SK-N-SH (cell line): ENCODE measurements at regions not wholly inside any gene's neighbourhood (a gene's known extent, or its start where the extent isn't known, plus 50 kb on each side); places are given as distances from the start of the nearest gene placed in this dataset.

Experiments
- CTCF ChIA-PET: fragments of 300-600, 350-600 bp; formaldehyde crosslinking; extraction: SDS; loops from one replicate; lab custom pipeline; 2021; lab: Yijun Ruan, JAX
- POLR2A ChIA-PET: fragments of 350-600 bp; sonication (Branson Sonifier 250); formaldehyde crosslinking; extraction: SDS; loops from one replicate; lab custom pipeline; 2020; ENCODE audit warnings: antibody characterized with exemption, inconsistent platforms; lab: Yijun Ruan, JAX
- DNase-seq: peaks from one replicate; pipeline ENCODE4 v3.0.0; 2012
- H2AFZ ChIP-seq: fragments of 200-600 bp; sonication (generic); 2 replicates; pipeline ENCODE4 v1.8.1; 2016; ENCODE audit warnings: antibody characterized with exemption, mild to moderate bottlenecking, low read depth
- H3F3A ChIP-seq: fragments of 200-600 bp; sonication (generic); replicated peaks from 2 replicates; pipeline ENCODE3; 2016; ENCODE audit warnings: antibody characterized with exemption, mild to moderate bottlenecking; ENCODE audit not compliant: insufficient read depth
- H3K27ac ChIP-seq, 2 experiments: fragments of 200-500 bp in 1 of 2; fragments of 200-600 bp in 1 of 2; sonication (Bioruptor generic) in 1 of 2; sonication (generic), shearing (Covaris generic) in 1 of 2; 2 replicates each; pipeline versions ENCODE4 v1.5.1 to v1.6.1; 2014 to 2016; ENCODE audit warnings: low read depth in 2 of 2, inconsistent platforms in 1 of 2, low read length in 1 of 2, mild to moderate bottlenecking in 1 of 2, mixed read lengths in 1 of 2
- H3K27me3 ChIP-seq: fragments of 200-600 bp; sonication (generic), shearing (Covaris generic); 2 replicates; pipeline ENCODE4 v1.6.1; 2016; ENCODE audit warnings: mixed run types; ENCODE audit not compliant: insufficient read depth
- H3K36me3 ChIP-seq, 2 experiments: fragments of 200-500 bp in 1 of 2; fragments of 200-600 bp in 1 of 2; sonication (Bioruptor generic) in 1 of 2; sonication (generic) in 1 of 2; replicated peaks in 1 of 2; 2 replicates each; pipeline versions ENCODE3 to v1.5.1; 2014 to 2016; ENCODE audit warnings: low read length in 1 of 2, mild to moderate bottlenecking in 1 of 2; ENCODE audit not compliant: insufficient read depth in 2 of 2, control insufficient read depth in 1 of 2
- H3K4me1 ChIP-seq, 2 experiments: fragments of 200-500 bp in 1 of 2; fragments of 200-600 bp in 1 of 2; sonication (Bioruptor generic) in 1 of 2; sonication (generic), shearing (Covaris generic) in 1 of 2; 2 replicates each; pipeline versions ENCODE4 v1.5.1 to v1.6.1; 2014 to 2016; ENCODE audit warnings: low read depth in 1 of 2, low read length in 1 of 2, mixed run types in 1 of 2; ENCODE audit not compliant: insufficient read depth in 2 of 2, control insufficient read depth in 1 of 2
- H3K4me2 ChIP-seq: fragments of 200-600 bp; sonication (generic), shearing (Covaris generic); 2 replicates; pipeline ENCODE4 v1.6.1; 2017; ENCODE audit warnings: mixed run types
- H3K4me3 ChIP-seq, 2 experiments: fragments of 200-500 bp in 1 of 2; fragments of 200-600 bp in 1 of 2; sonication (Bioruptor generic) in 1 of 2; sonication (generic), shearing (Covaris generic) in 1 of 2; 2 replicates each; pipeline versions ENCODE4 v1.5.1 to v1.8.1; 2014 to 2016; ENCODE audit warnings: low read depth in 2 of 2, inconsistent platforms in 1 of 2, low read length in 1 of 2, mild to moderate bottlenecking in 1 of 2, mixed read lengths in 1 of 2, moderate library complexity in 1 of 2
- H3K79me2 ChIP-seq: fragments of 200-600 bp; sonication (generic); 2 replicates; pipeline ENCODE4 v1.8.1; 2017; ENCODE audit warnings: mild to moderate bottlenecking; ENCODE audit not compliant: insufficient read depth
- H3K9ac ChIP-seq: fragments of 200-600 bp; sonication (generic); 2 replicates; pipeline ENCODE4 v1.6.1; 2017; ENCODE audit warnings: mixed run types
- H3K9me2 ChIP-seq: fragments of 200-600 bp; sonication (generic); 2 replicates; pipeline ENCODE4 v1.6.1; 2017; ENCODE audit warnings: mixed run types
- H3K9me3 ChIP-seq: fragments of 200-600 bp; sonication (generic); 2 replicates; pipeline ENCODE4 v1.6.1; 2017; ENCODE audit warnings: mixed run types, mild to moderate bottlenecking, moderate library complexity
- H4K20me1 ChIP-seq: fragments of 200-600 bp; sonication (generic); 2 replicates; pipeline ENCODE4 v1.6.1; 2017; ENCODE audit warnings: mild to moderate bottlenecking, mixed run types; ENCODE audit not compliant: insufficient read depth
- ELF1 ChIP-seq: IDR thresholded peaks from 2 replicates; pipeline ENCODE4 v1.4.0; 2012
- EP300 ChIP-seq, 2 experiments: IDR thresholded peaks; 2 replicates each; pipeline versions ENCODE4 v1.4.0 to v1.6.1; 2012; ENCODE audit warnings: borderline replicate concordance in 1 of 2, low read depth in 1 of 2, low read length in 1 of 2
- EZH2phosphoT487 ChIP-seq: fragments of 200-600 bp; sonication (generic); IDR thresholded peaks from 2 replicates; pipeline ENCODE4 v1.6.1; 2017; ENCODE audit warnings: low read depth, mixed run types, mild to moderate bottlenecking, antibody characterized with exemption, moderate library complexity, borderline replicate concordance
- FOXJ3 ChIP-seq: sonication (generic); formaldehyde crosslinking; IDR thresholded peaks from 2 replicates; pipeline ENCODE4 v1.5.1; 2020; ENCODE audit warnings: mild to moderate bottlenecking, missing genetic modification reagents
- FOXM1 ChIP-seq: IDR thresholded peaks from 2 replicates; pipeline ENCODE4 v1.4.0; 2012; ENCODE audit warnings: low read depth, mild to moderate bottlenecking
- GABPA ChIP-seq: IDR thresholded peaks from 2 replicates; pipeline ENCODE4 v1.4.0; 2012; ENCODE audit warnings: low read depth, mild to moderate bottlenecking
- JUND ChIP-seq: IDR thresholded peaks from 2 replicates; pipeline ENCODE4 v1.4.0; 2012
- MEF2A ChIP-seq: IDR thresholded peaks from 2 replicates; pipeline ENCODE4 v1.4.0; 2012; ENCODE audit warnings: low read depth, borderline replicate concordance
- MXI1 ChIP-seq: IDR thresholded peaks from 2 replicates; pipeline ENCODE4 v1.6.1; 2012; ENCODE audit warnings: mild to moderate bottlenecking, low read depth, low read length, improper control_type of control experiment
- NFIC ChIP-seq: IDR thresholded peaks from 2 replicates; pipeline ENCODE4 v1.4.0; 2012; ENCODE audit warnings: borderline replicate concordance
- NRF1 ChIP-seq: IDR thresholded peaks from 2 replicates; pipeline ENCODE4 v1.6.1; 2012; ENCODE audit warnings: low read depth, mild to moderate bottlenecking, low read length
- RAD21 ChIP-seq: IDR thresholded peaks from 2 replicates; pipeline ENCODE4 v1.6.1; 2012; ENCODE audit warnings: mild to moderate bottlenecking, low read length
- RCOR1 ChIP-seq: fragments of 150-350 bp; IDR thresholded peaks from 2 replicates; pipeline ENCODE4 v1.6.1; 2017; ENCODE audit warnings: antibody characterized with exemption, low read length
- REST ChIP-seq: IDR thresholded peaks from 2 replicates; pipeline ENCODE4 v1.6.1; 2012; ENCODE audit warnings: mild to moderate bottlenecking, low read depth, low read length, moderate library complexity
- RFX5 ChIP-seq: IDR thresholded peaks from 2 replicates; pipeline ENCODE4 v1.6.1; 2012; ENCODE audit warnings: mild to moderate bottlenecking, improper control_type of control experiment, low read length
- RXRA ChIP-seq: IDR thresholded peaks from 2 replicates; pipeline ENCODE4 v1.4.0; 2012; ENCODE audit warnings: low read depth, mild to moderate bottlenecking, borderline replicate concordance
- SMC3 ChIP-seq: IDR thresholded peaks from 2 replicates; pipeline ENCODE4 v1.6.1; 2012; ENCODE audit warnings: low read depth, low read length, improper control_type of control experiment
- TAF1 ChIP-seq: IDR thresholded peaks from 2 replicates; pipeline ENCODE4 v1.6.1; 2012; ENCODE audit warnings: low read depth, mild to moderate bottlenecking, low read length, moderate library complexity, borderline replicate concordance
- TCF12 ChIP-seq: IDR thresholded peaks from 2 replicates; pipeline ENCODE4 v1.4.0; 2012
- TEAD4 ChIP-seq: IDR thresholded peaks from 2 replicates; pipeline ENCODE4 v1.4.0; 2012; ENCODE audit warnings: mild to moderate bottlenecking, borderline replicate concordance; ENCODE audit not compliant: insufficient read depth
- YY1 ChIP-seq: IDR thresholded peaks from 2 replicates; pipeline ENCODE4 v1.4.0; 2012; ENCODE audit warnings: low read depth, mild to moderate bottlenecking
- ZBTB33 ChIP-seq: IDR thresholded peaks from 2 replicates; pipeline ENCODE4 v1.4.0; 2012; ENCODE audit warnings: low read depth, borderline replicate concordance
- WGBS: methylation state at CpG from one replicate; pipeline ENCODE4 v1.1.6; 2017; ENCODE audit warnings: low lambda C conversion rate; 5-methylcytosine and 5-hydroxymethylcytosine counted together
- TF ChIP-seq, protein P1 (sequence below): IDR thresholded peaks from 2 replicates; pipeline ENCODE4 v1.4.0; 2012; ENCODE audit warnings: low read depth, borderline replicate concordance
- TF ChIP-seq, protein P2 (sequence below): IDR thresholded peaks from 2 replicates; pipeline ENCODE4; 2012

DNA sequence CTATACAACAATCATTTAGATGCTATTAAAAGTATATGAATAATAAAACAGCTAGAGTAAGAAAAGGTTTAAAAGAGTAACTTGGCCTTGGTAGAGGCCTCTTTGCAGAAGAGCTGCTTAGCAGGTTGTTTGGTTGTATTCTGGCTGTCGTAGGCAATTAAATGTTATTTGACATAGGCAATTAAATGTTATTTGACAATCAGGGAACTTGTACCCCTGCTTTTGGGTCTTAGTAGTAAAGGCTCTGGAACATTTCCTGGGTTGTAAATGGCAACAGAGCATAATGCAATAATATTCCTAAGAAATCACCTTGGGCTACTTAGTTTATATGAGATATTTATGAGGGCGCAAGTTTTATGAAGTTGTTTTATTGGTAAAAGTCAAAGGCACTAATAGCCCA lies 84.4 kb upstream of the SLC28A3 start:
- H2AFZ ChIP-seq, result no peak overlapping the region
- H3K79me2 ChIP-seq, result no peaks in the 10 kb centered on the region
- H3K36me3 ChIP-seq, result no peaks in the 10 kb centered on the region
- no peaks in the 10 kb centered on the region for H3F3A ChIP-seq
- CTCF ChIA-PET, result interaction anchor here (0.7 to 1.2 kb wide), 4 partner anchors 14 to 244 kb away, joined by 3 read pairs; no protein-coding TSS in a partner anchor
- WGBS, result 79% methylated on average over 2 of the region's 2 CpGs
- no peaks in the 10 kb centered on the region for H3K9me2 ChIP-seq
- no peak overlapping the region for H3K4me2 ChIP-seq
- H3K9ac ChIP-seq, result no peak overlapping the region
- no peaks in the 10 kb centered on the region for H3K27me3 ChIP-seq
- H3K9me3 ChIP-seq, result no peaks in the 10 kb centered on the region
- H3K4me3 ChIP-seq, result no peak overlapping the region
- no peak overlapping the region for H3K27ac ChIP-seq
- POLR2A ChIA-PET, result no interaction called here
- H4K20me1 ChIP-seq, result no peaks in the 10 kb centered on the region
- no peak for DNase-seq
- H3K4me1 ChIP-seq, result no peaks in the 10 kb centered on the region
- TF ChIP-seq RXRA, result no peak
- no peak for TF ChIP-seq SMC3
- no peak for TF ChIP-seq TCF12
- TF ChIP-seq ZBTB33, result no peak
- no peak for TF ChIP-seq JUND
- no peak for TF ChIP-seq MXI1
- no peak for TF ChIP-seq GABPA
- no peak for TF ChIP-seq NFIC
- TF ChIP-seq TAF1, result no peak
- TF ChIP-seq RFX5, result no peak
- no peak for TF ChIP-seq NRF1
- TF ChIP-seq EP300 (IDR thresholded peaks at IDR 0.05; ENCODE audit: borderline replicate concordance in 1 of 2, low read depth in 1 of 2, low read length in 1 of 2), result no peak
- no peak for TF ChIP-seq YY1
- TF ChIP-seq, protein P1, sequence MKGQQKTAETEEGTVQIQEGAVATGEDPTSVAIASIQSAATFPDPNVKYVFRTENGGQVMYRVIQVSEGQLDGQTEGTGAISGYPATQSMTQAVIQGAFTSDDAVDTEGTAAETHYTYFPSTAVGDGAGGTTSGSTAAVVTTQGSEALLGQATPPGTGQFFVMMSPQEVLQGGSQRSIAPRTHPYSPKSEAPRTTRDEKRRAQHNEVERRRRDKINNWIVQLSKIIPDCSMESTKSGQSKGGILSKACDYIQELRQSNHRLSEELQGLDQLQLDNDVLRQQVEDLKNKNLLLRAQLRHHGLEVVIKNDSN, result no peak
- no peak for TF ChIP-seq RAD21
- no peak for TF ChIP-seq FOXJ3 (CRISPR knock-in tag)

- no peaks in the 10 kb centered on the region for H3K9me2 ChIP-seq
- CTCF ChIA-PET, result interaction anchor here (1.0 kb wide), 1 partner anchor 10 kb away, joined by 3 read pairs; no protein-coding TSS in a partner anchor
- POLR2A ChIA-PET, result no interaction called here
- 8% methylated on average over 1 of the region's 1 CpG for WGBS
- no peaks in the 10 kb centered on the region for H3K4me1 ChIP-seq
- H2AFZ ChIP-seq, result no peak overlapping the region
- no peak overlapping the region for H3K4me2 ChIP-seq
- DNase-seq, result no peak
- H3K79me2 ChIP-seq, result no peaks in the 10 kb centered on the region
- no peaks in the 10 kb centered on the region for H3K27me3 ChIP-seq
- no peaks in the 10 kb centered on the region for H3K36me3 ChIP-seq
- no peaks in the 10 kb centered on the region for H3F3A ChIP-seq
- no peaks in the 10 kb centered on the region for H3K9me3 ChIP-seq
- H3K9ac ChIP-seq, result no peak overlapping the region
- H4K20me1 ChIP-seq, result no peaks in the 10 kb centered on the region
- H3K27ac ChIP-seq, result no peak overlapping the region
- no peak overlapping the region for H3K4me3 ChIP-seq
- TF ChIP-seq JUND (no peak), TEAD4 (no peak), FOXM1 (no peak), MXI1 (no peak), ELF1 (no peak), RCOR1 (no peak), EZH2phosphoT487 (no peak), GABPA (no peak), RAD21 (no peak), REST (no peak), MEF2A (no peak), NFIC (no peak)
- TF ChIP-seq, protein P2, sequence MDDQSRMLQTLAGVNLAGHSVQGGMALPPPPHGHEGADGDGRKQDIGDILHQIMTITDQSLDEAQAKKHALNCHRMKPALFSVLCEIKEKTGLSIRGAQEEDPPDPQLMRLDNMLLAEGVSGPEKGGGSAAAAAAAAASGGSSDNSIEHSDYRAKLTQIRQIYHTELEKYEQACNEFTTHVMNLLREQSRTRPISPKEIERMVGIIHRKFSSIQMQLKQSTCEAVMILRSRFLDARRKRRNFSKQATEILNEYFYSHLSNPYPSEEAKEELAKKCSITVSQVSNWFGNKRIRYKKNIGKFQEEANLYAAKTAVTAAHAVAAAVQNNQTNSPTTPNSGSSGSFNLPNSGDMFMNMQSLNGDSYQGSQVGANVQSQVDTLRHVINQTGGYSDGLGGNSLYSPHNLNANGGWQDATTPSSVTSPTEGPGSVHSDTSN, result no peak
Observed at GRCh38 chr9:84432746-84433145, 92.2 kb upstream of the SLC28A3 start.
